Fibroblast of villous mesenchyme (primary cell): ENCODE measurements at regions not wholly inside any gene's neighbourhood (a gene's known extent, or its start where the extent isn't known, plus 50 kb on each side); places are given as distances from the start of the nearest gene placed in this dataset.
"Not testable (repeated sequence)": the region's sequence is repeated elsewhere in the genome, so short reads cannot be mapped to it uniquely, and the experiment has no call there.

Experiments
- DNase-seq: peaks from one replicate; pipeline ENCODE4 v3.0.0-alpha.2; 2010; ENCODE audit warnings: low read depth
- H3K4me3 ChIP-seq: 2 replicates; pipeline ENCODE4 v1.5.1; 2011; ENCODE audit warnings: low read depth, mild to moderate bottlenecking, low read length
- TF ChIP-seq, protein P1 (sequence below): IDR thresholded peaks from 2 replicates; pipeline ENCODE4 v1.5.1; 2012; ENCODE audit warnings: low read depth, mild to moderate bottlenecking, low read length; ENCODE audit not compliant: insufficient read depth

DNA sequence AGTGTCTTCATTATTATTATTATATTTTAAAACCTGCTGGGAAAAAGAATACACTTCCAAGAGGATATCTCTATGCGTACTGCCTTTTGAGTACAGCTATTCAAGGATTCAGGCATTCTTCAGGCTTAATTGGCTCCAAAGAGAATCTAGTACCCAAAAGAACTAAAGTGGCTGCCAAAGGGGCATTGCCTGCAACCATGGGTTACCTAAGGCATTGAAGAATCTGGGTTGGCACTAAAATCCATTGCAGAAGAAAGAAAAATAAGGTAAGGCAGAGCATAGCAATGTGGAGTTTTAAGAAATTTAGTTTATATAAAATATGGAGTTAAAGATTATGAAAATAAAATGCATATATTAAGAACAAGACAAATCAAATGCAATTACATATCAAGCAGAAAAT is 223.5 kb downstream of the TMEM161B start:
- TF ChIP-seq, protein P1, sequence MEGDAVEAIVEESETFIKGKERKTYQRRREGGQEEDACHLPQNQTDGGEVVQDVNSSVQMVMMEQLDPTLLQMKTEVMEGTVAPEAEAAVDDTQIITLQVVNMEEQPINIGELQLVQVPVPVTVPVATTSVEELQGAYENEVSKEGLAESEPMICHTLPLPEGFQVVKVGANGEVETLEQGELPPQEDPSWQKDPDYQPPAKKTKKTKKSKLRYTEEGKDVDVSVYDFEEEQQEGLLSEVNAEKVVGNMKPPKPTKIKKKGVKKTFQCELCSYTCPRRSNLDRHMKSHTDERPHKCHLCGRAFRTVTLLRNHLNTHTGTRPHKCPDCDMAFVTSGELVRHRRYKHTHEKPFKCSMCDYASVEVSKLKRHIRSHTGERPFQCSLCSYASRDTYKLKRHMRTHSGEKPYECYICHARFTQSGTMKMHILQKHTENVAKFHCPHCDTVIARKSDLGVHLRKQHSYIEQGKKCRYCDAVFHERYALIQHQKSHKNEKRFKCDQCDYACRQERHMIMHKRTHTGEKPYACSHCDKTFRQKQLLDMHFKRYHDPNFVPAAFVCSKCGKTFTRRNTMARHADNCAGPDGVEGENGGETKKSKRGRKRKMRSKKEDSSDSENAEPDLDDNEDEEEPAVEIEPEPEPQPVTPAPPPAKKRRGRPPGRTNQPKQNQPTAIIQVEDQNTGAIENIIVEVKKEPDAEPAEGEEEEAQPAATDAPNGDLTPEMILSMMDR = no peak
- DNase-seq = no peak
- H3K4me3 ChIP-seq = no peak overlapping the region

DNA sequence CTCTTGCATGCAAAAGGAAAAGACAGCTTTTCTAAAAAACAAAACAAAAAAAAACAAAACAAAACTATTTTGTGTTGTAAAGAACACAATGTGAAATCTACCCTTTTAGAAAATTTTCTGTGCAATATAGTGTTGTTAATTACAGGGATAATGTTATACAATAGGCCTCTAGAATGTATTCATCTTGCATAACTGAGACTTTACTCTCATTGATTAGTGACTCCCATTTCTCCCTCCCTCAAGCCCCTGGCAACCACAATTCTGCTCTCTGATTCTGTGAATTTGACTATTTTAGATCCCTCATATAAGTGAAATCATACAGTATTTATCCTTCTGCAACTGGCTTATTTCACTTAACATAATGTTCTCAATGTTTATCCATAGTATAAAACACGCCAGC is 234.1 kb downstream of the TMEM161B start:
- DNase-seq = no peak
- H3K4me3 ChIP-seq = no peak overlapping the region
- TF ChIP-seq, protein P1 = no peak

DNA sequence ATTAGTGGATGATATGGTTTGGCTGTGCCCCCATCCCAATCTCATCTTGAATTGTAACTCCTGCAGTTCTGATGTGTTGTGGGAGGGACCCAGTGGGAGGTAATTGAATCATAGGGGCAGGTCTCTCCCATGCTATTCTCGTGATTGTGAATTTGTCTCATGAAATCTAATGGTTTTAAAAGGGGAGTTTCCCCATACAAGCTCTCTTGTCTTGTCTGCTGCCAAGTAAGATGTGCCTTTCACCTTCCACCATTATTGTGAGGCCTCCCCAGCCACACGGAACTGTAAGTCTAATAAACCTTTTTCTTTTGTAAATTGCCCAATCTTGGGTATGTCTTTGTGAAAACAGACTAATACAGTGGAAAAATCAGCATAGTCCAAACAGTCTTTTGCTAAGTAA is 235.5 kb downstream of the TMEM161B start:
- TF ChIP-seq, protein P1 = no peak
- no peak for DNase-seq
- no peak overlapping the region for H3K4me3 ChIP-seq

DNA sequence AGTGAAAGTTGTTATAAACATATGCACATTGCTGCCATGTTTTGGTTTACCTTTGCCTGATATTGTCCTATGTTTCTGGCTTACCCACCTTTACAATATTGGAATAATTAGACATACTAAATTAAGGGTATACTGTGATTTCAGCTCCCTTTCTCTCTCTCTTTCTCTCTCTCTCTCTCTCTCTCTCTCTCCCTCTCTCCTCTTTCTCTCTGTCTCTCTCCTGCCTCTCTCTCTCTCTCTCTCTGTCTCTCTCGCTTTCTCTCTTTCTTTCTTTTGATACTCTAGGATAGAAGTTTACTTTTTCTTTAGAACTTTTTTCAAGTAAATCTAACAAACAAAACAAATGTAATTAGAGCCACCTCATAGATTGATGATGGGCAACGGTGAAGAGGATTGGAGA is 239.6 kb downstream of the TMEM161B start:
- no peak overlapping the region for H3K4me3 ChIP-seq

DNA sequence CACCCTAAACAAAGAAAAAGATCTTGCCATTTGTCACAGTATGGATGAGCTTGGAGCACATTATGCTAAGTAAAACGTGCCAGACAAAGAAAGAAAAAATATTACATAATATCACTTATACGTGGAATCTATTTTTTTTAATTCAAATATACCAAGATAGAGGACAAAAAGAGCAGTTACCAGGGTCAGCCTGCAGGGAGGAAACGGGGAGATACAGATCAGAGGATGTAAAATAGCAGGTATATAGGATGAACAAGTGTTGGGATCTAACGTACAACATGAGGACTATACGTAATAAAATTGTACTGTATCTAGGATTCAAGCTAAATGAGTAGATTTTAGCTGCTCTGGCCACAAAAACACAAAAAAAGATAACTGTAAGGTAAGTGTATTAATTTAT is 247.5 kb downstream of the TMEM161B start:
- TF ChIP-seq, protein P1 = no peak
- H3K4me3 ChIP-seq = no peak overlapping the region
- DNase-seq = no peak

More for the DNA sequence above, 239.6 kb downstream of the TMEM161B start:
- no peak for DNase-seq
- TF ChIP-seq, protein P1 = no peak

DNA sequence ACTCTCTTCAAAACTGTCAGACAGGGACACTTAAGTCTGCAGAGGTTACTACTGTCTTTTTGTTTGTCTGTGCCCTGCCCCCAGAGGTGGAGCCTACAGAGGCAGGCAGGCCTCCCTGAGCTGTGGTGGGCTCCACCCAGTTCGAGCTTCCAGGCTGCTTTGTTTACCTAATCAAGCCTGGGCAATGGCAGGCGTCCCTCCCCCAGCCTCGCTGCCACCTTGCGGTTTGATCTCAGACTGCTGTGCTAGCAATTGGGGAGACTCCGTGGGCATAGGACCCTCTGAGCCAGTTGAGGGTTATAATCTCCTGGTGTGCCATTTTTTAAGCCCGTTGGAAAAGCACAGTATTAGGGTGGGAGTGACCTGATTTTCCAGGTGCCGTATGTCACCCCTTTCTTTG is 253.7 kb downstream of the TMEM161B start:
- DNase-seq, H3K4me3 ChIP-seq: not testable (repeated sequence)

DNA sequence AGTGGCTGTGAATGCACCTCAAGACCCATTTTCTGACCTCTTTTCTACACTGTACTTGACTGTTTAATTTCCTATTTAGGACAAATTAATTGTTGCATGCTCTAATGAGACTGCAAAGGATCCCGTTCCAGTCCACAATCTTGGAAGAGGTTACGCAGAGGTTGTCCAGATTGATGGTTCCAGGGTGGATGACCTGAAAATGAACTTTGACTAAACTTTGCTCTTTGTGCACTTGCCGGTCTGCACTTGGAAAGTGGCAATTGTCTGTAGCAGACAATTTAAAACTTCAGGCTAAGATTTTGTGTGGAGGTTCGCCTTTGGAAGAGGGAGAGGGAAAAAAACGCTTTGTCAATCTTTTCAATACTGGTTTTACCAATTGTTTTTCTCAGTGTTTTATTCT is 267.8 kb downstream of the TMEM161B start:
- no peak overlapping the region for H3K4me3 ChIP-seq
- DNase-seq = no peak
- TF ChIP-seq, protein P1 = no peak

DNA sequence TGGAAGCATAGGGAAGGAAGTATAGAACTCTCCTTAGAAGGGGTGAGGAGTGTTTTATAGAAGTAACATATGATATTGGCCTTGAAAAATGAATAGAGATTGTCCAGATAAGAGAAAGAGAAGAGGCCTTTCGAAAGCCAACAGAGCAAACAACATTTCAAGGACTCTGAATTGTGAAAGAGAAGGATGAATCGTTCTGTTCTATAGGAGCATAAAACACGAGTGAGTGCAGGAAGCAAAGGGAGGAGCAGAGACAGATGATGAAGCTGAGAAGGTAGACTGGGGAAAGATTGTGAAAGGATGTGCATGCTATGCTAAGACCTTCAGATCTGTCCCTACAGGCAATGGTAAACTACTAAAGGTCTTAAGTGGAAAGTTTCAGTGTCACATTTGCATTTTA is 271.0 kb downstream of the TMEM161B start:
- TF ChIP-seq, protein P1 = no peak
- no peak overlapping the region for H3K4me3 ChIP-seq
- no peak for DNase-seq
